Stimulated activated CD4-positive, alpha-beta T cell treated with anti-CD3 and anti-CD28 coated beads, TNF-alpha, amount 100 ng/mL, for 24 hours (primary cell): ENCODE measurements at regions not wholly inside any gene's neighbourhood (a gene's known extent, or its start where the extent isn't known, plus 50 kb on each side); places are given as distances from the start of the nearest gene placed in this dataset.
"Not testable (repeated sequence)": the region's sequence is repeated elsewhere in the genome, so short reads cannot be mapped to it uniquely, and the experiment has no call there.

Experiments used
- DNase-seq, 3 experiments: peaks; one replicate each; pipeline ENCODE4 v3.0.0-alpha.2; 2020; ENCODE audit warnings: low read depth in 3 of 3

DNA sequence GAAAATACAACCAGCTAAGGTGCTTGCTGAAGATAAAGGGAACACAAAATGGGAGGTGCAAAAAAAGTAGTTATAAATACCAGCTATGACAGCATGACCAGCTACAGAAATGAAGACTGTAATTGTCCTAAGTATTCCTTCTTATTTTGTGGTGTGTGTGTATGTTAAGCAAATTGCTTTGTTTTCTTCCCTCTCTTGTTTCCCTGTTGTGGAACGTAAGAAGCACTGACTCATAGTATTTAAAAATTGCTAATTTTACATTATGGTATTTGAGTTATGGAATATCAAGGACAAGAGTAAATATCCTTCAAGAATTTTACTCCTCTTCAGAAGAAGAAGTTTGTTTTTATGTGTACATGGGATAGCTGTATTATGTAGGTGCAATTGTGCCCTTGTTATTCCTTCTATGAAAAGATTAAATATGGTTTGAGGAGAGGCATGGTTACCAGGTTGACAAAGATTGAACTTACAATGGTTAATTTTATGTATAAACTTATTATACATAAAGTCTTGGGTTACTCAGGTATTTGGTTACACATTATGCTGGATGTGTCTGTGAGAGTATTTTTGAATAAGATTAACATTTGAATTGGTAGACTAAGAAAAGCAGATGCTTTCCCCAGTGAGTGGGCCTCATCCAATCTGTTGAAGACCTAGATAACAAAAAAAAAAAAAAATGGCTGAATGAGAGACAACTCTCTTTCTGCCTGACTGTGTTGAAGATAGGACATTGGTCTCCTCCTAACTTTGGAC is 1132.1 kb upstream of the ALCAM start:
- DNase-seq: no peak

DNA sequence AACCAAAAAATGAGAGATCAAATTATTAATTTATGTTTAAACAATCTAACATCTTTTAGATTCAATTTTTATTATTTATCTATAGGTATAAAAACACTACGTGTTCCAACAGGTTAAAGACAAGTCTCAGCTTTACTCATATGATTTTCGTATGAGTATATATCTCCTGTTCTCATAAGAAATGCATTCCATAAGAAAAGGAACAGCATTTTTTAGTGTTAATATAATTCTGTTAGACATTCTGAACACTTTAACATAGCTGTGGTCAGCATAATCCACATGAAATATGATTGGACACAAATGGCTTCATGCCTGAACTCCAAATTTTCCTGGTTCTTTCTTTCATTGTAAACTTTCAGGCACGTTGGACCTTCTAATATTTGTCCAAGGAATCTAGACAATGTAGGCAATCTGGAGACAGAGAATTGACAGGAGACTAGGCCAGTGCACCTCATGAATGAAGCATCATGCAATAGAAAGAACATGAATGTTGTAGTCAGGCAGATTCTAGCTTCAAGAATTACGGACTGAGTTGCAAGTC is 1122.0 kb upstream of the ALCAM start:
- DNase-seq: no peak

GRCh38 chr3:104245261-104245660 is 1121.4 kb upstream of the ALCAM start:
- DNase-seq: no peak

DNA sequence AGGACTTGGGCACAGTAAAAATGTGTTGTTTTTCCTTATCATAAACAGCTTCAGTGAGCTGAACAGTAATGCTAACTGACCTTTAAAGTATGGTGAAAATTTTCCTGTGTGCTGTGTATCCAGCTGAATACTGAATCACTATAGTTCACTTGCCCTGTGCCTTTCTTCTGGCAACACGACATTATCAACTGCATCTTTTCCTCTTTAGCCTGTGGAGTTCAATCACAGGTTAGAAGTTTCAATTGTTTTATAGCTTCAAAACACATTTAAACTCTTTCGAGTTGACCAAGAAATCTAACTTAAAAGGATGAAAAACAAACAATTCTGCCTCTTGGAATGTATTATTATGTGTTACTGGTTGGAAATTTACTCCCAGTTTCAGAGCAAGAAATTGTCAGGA is 1120.7 kb upstream of the ALCAM start:
- DNase-seq: no peak

DNA sequence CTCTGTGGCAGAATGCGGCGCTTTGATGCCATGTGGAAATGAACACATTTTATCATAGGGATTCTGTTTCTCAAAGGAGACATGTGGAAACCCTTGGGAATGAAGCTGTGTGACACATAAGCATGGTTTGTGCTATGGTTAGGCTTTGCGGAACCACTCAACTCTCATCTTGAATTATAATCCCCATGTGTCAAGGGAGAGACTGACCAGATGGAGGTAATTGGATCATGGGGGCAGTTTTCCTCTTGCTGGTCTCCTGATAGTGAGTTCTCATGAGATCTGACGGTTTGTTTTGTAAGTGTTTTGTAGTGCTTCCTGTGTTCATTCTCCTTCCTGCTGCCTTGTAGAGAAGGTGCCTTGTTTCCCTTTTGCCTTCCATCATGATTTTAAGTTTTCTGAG is 1109.2 kb upstream of the ALCAM start:
- no peak for DNase-seq

- DNase-seq: no peak
Observed at GRCh38 chr3:104263477-104263876, 1103.2 kb upstream of the ALCAM start.

- DNase-seq: not testable (repeated sequence)
Observed at GRCh38 chr3:104266219-104266618, 1100.5 kb upstream of the ALCAM start.

- no peak for DNase-seq
Observed at GRCh38 chr3:104269771-104270170, 1096.9 kb upstream of the ALCAM start.

DNA sequence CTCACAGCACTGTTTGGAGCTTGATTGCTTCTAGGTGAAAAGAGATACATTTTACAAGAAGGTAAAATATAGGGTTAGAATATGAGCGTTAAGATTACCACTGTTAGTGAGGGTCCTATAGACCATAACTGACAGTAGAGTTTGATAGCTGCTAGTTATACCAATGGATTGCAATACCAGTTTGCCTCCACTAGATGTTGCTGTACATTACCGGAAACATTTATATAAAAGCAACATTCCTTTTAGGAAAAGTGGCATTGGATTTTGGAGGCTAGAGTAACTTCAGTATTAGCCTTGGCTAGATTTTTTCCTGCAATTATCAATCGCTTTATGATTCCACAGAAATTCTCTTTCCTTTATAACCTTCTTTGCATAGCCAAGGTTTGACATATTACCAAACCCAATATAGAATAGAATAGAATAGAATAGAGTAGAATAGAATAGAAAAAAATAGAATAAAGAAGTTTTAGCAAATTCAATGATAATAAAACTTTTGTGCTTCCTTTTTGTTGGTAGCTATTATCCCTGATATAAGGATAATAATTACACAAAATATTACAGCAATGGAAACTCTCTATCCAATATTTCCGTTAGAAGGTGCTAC is 1093.6 kb upstream of the ALCAM start:
- no peak for DNase-seq

DNA sequence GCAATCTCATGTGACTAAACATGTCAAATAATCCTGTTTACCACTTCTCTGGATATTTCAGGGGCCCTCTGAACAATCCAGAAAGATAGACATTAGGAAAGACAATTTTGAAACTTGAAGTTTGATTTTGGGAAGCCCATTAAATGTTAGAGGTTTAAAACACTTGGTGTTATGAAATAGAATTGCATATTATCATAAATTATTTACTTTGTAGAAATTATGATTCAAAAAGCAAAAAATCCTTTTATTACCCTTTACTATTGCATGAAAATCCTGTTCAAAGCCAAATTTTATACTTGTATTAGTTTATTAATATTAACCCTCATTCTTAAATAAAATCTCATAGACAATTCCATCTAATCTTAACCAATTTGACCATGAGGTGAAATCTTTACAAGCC is 1091.5 kb upstream of the ALCAM start:
- DNase-seq: no peak

DNA sequence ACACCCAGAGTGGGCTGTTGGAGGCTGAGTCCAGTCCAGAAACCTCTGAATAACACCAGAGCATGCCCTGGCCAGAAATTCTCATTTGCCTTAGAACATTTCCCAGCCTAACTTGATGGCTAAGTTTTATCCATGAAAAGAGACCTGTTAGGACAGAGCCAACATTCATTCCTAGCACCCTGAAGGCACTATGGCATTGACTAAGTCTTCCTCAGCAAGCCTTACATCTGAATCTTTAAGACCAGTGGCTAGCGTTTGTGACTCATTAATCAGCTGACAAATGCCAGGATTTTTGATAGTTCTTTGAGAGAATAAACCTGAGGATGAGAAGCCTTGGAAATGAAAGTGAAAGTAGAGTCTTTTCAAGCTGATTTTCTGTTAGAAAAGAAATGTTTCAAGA is 1087.1 kb upstream of the ALCAM start:
- DNase-seq: no peak

- DNase-seq: no peak
Observed at GRCh38 chr3:104281713-104282112, 1085.0 kb upstream of the ALCAM start.

- DNase-seq: no peak
Observed at GRCh38 chr3:104286645-104287044, 1080.1 kb upstream of the ALCAM start.

DNA sequence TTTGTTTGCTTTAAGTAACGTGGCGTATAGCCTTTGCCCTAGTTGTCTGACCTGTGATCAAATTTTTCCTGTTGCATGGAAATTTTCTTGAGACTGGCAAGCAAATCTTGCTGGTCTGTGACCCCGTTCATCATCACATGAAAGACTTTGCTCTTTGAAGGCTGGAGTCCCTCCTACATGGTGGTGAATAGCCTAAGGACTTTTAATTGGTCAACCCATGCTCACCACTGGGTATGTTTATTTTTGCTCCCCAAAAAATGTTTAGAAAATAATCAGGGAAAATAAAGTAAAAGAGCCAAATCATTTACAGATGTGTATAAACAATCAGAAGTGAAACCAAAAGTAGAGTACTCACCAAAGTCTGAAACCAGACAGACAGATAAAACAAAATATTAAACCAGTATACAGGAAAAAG is 1075.3 kb upstream of the ALCAM start:
- no peak for DNase-seq

DNA sequence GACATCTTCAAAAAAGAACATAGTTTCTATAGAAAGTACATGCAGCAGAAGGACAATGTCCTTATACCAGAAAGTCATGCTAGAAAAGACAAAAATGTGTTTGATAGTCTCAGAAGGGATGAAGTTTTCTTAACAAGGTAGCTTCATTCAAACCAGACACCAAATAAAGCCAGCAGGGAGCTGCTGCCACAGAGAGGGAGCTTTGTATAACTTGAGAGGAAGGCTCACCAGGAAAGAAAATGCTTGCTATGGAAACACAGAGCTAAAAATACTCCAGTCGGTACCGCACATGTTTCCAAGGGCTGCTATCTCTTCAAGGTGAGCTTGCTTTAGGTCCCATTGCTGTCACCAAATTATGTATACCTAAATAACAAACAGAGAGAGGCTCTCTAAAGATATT is 1074.8 kb upstream of the ALCAM start:
- no peak for DNase-seq

DNA sequence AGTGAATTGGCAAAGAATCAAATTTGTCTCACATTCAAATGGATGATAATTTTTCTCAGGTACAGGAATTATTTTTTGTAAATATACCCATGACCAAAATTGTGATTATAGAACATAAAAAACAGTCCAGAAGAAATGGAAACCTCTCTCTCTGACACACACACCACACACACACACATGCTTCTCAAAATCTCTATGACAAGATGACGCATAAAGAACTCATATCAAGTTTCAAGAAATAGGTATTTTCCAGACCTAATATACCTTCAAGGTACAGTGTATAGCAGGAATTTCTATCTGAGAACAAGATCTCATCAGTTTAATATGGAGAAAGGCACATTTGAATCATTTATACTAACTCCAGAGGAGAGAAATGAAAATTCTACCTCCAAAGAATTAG is 1069.1 kb upstream of the ALCAM start:
- DNase-seq: no peak

GRCh38 chr3:104298662-104299061 is 1068.0 kb upstream of the ALCAM start:
- no peak for DNase-seq

DNA sequence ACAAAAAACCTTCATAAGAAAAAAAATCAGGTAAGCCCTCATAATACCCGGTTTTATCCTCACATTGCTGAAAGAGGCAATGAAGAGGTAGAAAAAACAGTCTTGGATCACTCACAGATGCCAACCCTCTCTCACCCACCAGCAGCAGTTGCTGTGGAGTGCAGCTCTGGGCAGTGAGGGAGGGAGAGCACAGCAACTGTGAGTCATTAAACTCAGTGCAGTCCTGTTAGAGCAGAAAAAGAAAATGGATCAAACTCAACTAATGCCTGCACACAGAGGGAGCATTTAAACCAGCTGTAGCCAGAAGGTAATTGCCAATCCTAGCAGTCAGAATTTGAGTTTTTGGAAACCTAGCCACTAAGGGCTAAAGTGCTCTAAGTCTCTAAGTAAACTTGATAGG is 1050.6 kb upstream of the ALCAM start:
- no peak for DNase-seq

- DNase-seq: no peak
Observed at GRCh38 chr3:104323226-104323625, 1043.5 kb upstream of the ALCAM start.

DNA sequence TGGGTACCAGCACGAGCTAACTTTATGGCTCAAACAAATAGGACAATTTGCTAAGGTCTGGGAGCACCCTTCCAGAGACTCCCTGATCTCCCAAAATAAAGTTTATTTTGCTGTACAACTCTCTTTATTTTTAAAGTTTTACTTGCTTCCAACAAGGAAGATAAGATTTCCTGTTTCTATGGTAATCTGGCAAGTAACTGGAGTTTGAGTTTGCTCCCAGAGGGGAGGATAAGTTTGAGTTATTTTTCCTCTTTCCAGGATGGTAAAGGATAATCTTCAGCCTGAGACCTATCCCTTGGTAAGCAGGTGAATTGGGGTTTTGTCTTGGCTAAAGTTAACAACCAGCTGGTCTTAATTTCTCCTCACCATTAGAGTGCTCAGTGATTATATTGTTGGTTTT is 1019.4 kb upstream of the ALCAM start:
- DNase-seq: no peak

GRCh38 chr3:104349836-104350235 is 1016.9 kb upstream of the ALCAM start:
- no peak for DNase-seq

- no peak for DNase-seq
Observed at GRCh38 chr3:104353951-104354350, 1012.8 kb upstream of the ALCAM start.

DNA sequence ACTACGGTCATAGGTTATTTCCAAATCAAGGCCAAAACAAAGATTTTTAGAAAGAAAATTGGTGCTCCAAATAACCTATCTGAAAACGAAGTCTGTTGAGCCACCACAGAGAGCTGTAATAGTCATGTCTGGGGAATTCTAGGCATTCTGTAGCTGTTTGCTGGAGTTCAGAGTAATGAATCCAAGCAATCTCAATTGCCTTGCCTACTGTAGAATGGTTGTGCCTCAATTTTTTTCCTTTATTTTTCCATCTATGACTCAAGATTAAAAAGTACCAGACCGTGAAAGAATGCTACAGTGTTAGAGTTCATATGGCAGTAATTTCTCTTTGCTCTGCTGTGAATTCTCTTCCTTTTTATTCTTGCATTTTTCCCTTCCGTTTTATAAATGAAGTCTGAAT is 1007.2 kb upstream of the ALCAM start:
- DNase-seq: no peak

GRCh38 chr3:104360038-104360437 is 1006.7 kb upstream of the ALCAM start:
- no peak for DNase-seq
